ENCODE measurements at regions not wholly inside any gene's neighbourhood (a gene's known extent, or its start where the extent isn't known, plus 50 kb on each side); places are given as distances from the start of the nearest gene placed in this dataset.

DNA sequence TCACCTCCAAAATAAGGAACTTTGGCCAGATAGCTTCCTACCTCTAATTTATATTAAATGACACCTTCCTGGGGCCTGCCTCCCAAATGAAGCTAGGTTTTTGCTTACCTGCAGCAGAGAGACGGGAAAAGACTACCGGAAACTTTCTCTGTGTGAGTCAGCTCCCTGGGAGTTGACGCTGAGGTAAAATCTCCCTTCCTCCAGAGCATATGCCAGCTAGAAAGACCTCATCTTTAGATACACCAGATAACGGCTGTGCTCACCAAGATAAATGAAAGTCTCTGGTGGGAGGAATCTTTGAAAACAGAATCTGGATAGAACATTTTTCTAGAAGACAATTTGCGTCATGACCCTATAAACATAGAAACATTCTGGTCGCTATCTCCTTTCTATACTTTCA, 99.7 kb upstream of the RFX8 start:
- in situ Hi-C loops (cut with MboI), result no loop called here
- TF ChIP-seq NR3C1 (CRISPR knock-in tag; IDR thresholded peaks at IDR 0.05) (no peak), TRIM28 (IDR thresholded peaks at IDR 0.05) (no peak), NEUROD1 (IDR thresholded peaks at IDR 0.05; ENCODE audit: borderline replicate concordance, low read depth, low read length, partially characterized antibody) (no peak), NUFIP1 (IDR thresholded peaks at IDR 0.05; ENCODE audit: partially characterized antibody) (no peak), HCFC1 (IDR thresholded peaks at IDR 0.05; ENCODE audit: low read depth, low read length) (no peak), SP2 (IDR thresholded peaks at IDR 0.05; ENCODE audit: extremely low read depth, low read depth, low read length, poor library complexity, severe bottlenecking) (no peak), BRD9 (IDR thresholded peaks at IDR 0.05; ENCODE audit: low read depth, partially characterized antibody) (no peak), HOXB6 (CRISPR knock-in tag; IDR thresholded peaks at IDR 0.05; ENCODE audit: borderline replicate concordance) (no peak), HSF4 (CRISPR knock-in tag; IDR thresholded peaks at IDR 0.05; ENCODE audit: borderline replicate concordance) (no peak), CHD1 (IDR thresholded peaks at IDR 0.05; ENCODE audit: low read length) (no peak), ERF (CRISPR knock-in tag; IDR thresholded peaks at IDR 0.05) (no peak), PURB (CRISPR knock-in tag; IDR thresholded peaks at IDR 0.05; ENCODE audit: low read depth) (no peak), CBX1 (IDR thresholded peaks at IDR 0.05; ENCODE audit: low read depth) (no peak), YBX1 (IDR thresholded peaks at IDR 0.05) (no peak), ASH1L (IDR thresholded peaks at IDR 0.05; ENCODE audit: borderline replicate concordance, low read depth, partially characterized antibody) (no peak), PHB2 (IDR thresholded peaks at IDR 0.05; ENCODE audit: low read depth) (no peak)
- TF ChIP-seq, protein P1, sequence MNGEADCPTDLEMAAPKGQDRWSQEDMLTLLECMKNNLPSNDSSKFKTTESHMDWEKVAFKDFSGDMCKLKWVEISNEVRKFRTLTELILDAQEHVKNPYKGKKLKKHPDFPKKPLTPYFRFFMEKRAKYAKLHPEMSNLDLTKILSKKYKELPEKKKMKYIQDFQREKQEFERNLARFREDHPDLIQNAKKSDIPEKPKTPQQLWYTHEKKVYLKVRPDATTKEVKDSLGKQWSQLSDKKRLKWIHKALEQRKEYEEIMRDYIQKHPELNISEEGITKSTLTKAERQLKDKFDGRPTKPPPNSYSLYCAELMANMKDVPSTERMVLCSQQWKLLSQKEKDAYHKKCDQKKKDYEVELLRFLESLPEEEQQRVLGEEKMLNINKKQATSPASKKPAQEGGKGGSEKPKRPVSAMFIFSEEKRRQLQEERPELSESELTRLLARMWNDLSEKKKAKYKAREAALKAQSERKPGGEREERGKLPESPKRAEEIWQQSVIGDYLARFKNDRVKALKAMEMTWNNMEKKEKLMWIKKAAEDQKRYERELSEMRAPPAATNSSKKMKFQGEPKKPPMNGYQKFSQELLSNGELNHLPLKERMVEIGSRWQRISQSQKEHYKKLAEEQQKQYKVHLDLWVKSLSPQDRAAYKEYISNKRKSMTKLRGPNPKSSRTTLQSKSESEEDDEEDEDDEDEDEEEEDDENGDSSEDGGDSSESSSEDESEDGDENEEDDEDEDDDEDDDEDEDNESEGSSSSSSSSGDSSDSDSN (IDR thresholded peaks at IDR 0.05; ENCODE audit: borderline replicate concordance in 1 of 2, low read depth in 2 of 2, low read length in 2 of 2), result no peak
- TF ChIP-seq, protein P2, sequence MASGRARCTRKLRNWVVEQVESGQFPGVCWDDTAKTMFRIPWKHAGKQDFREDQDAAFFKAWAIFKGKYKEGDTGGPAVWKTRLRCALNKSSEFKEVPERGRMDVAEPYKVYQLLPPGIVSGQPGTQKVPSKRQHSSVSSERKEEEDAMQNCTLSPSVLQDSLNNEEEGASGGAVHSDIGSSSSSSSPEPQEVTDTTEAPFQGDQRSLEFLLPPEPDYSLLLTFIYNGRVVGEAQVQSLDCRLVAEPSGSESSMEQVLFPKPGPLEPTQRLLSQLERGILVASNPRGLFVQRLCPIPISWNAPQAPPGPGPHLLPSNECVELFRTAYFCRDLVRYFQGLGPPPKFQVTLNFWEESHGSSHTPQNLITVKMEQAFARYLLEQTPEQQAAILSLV (tag; IDR thresholded peaks at IDR 0.05), result no peak
- no peaks in the 10 kb centered on the region for H3K79me2 ChIP-seq (ENCODE audit: control insufficient read depth, insufficient read depth, low read length)
- no peak overlapping the region for H3K4me2 ChIP-seq (ENCODE audit: insufficient read depth, low read length)
- ATAC-seq (no peak), DNase-seq (ENCODE audit: extremely low read depth in 1 of 4, low spot score in 3 of 4) (no peak), FAIRE-seq (no peak)
- no peaks in the 10 kb centered on the region for H4K20me1 ChIP-seq (replicated peaks; ENCODE audit: control insufficient read depth, insufficient read depth, low read length)
- intact Hi-C loops (cut with micrococcal nuclease), result no loop called here
- BruUV-seq (replicated peaks), result no TSS peak
- no peak overlapping the region for H3K9ac ChIP-seq (ENCODE audit: insufficient read depth in 1 of 2, low read depth in 2 of 2, low read length in 2 of 2)
- no peak overlapping the region for H3K27ac ChIP-seq (ENCODE audit: extremely low read depth, low read depth, low read length)
- CTCF ChIA-PET (ENCODE audit: low intra/inter-chr PET ratio), result no interaction called here
- no peaks in the 10 kb centered on the region; a peak in 1 of 5 replicates for H3K4me1 ChIP-seq (replicated peaks in 1 of 2; ENCODE audit: control insufficient read depth in 2 of 2, insufficient read depth in 2 of 2, low read length in 2 of 2)
- no peak overlapping the region for H3K4me3 ChIP-seq
- H3K9me1 ChIP-seq (ENCODE audit: control insufficient read depth, insufficient read depth, low read length), result no peaks in the 10 kb centered on the region
- POLR2A ChIA-PET, result no interaction called here
- H3K27me3 ChIP-seq (ENCODE audit: control insufficient read depth in 2 of 2, insufficient read depth in 2 of 2, low read length in 2 of 2), result peaks cover 0 to 9% of the 10 kb centered on the region in 2 experiments; a peak in 3 of 5 replicates
- H2AFZ ChIP-seq (ENCODE audit: low read depth, low read length), result no peak overlapping the region
- no peaks in the 10 kb centered on the region for H3K9me3 ChIP-seq (replicated peaks; ENCODE audit: control insufficient read depth, insufficient read depth, low read depth, low read length)
- H3K36me3 ChIP-seq (ENCODE audit: control insufficient read depth, insufficient read depth, low read length), result no peaks in the 10 kb centered on the region
- 1% methylated on average over 6 of the region's 6 CpGs for WGBS (ENCODE audit: insufficient coverage, low coverage, missing lambda C conversion rate)
